ENCODE measurements at regions not wholly inside any gene's neighbourhood (a gene's known extent, or its start where the extent isn't known, plus 50 kb on each side); places are given as distances from the start of the nearest gene placed in this dataset.

- no peak for DNase-seq
Measured at GRCh38 chr5:38029397-38030065, 189.7 kb upstream of the GDNF start.

- no peak for DNase-seq
Measured at GRCh38 chr5:38023799-38024198, 184.0 kb upstream of the GDNF start.

- no peak for DNase-seq
Measured at GRCh38 chr5:38023371-38023770, 183.5 kb upstream of the GDNF start.

- no peak for DNase-seq
Measured at GRCh38 chr5:38022631-38023030, 182.8 kb upstream of the GDNF start.

- no peak for DNase-seq
Measured at GRCh38 chr5:38018016-38018415, 178.2 kb upstream of the GDNF start.

GRCh38 chr5:38013107-38013506, 173.3 kb upstream of the GDNF start:
- no peak for DNase-seq

- no peak for DNase-seq
Measured at GRCh38 chr5:38011668-38012188, 171.9 kb upstream of the GDNF start.

- no peak for DNase-seq
Measured at GRCh38 chr5:38009749-38010358, 170.0 kb upstream of the GDNF start.

- DNase-seq, result no peak
Measured at GRCh38 chr5:38008198-38008597, 168.4 kb upstream of the GDNF start.

GRCh38 chr5:37999593-37999992, 159.8 kb upstream of the GDNF start:
- no peak for DNase-seq

- DNase-seq, result no peak
Measured at GRCh38 chr5:37996918-37997317, 157.1 kb upstream of the GDNF start.

- DNase-seq, result no peak
Measured at GRCh38 chr5:37994729-37995128, 154.9 kb upstream of the GDNF start.

- DNase-seq, result no peak
Measured at GRCh38 chr5:37991301-37992299, 151.8 kb upstream of the GDNF start.

- DNase-seq, result no peak
Measured at GRCh38 chr5:37989884-37990283, 150.0 kb upstream of the GDNF start.

GRCh38 chr5:37988454-37989046, 148.7 kb upstream of the GDNF start:
- DNase-seq, result no peak

GRCh38 chr5:37984300-37984699, 144.5 kb upstream of the GDNF start:
- no peak for DNase-seq

- no peak for DNase-seq
Measured at GRCh38 chr5:37983463-37983862, 143.6 kb upstream of the GDNF start.

GRCh38 chr5:37979559-37979958, 139.7 kb upstream of the GDNF start:
- DNase-seq, result no peak

- DNase-seq, result no peak
Measured at GRCh38 chr5:37975531-37975930, 135.7 kb upstream of the GDNF start.

- DNase-seq, result no peak
Measured at GRCh38 chr5:37971483-37972024, 131.7 kb upstream of the GDNF start.

GRCh38 chr5:37966871-37967270, 127.0 kb upstream of the GDNF start:
- no peak for DNase-seq

GRCh38 chr5:37966291-37966690, 126.5 kb upstream of the GDNF start:
- no peak for DNase-seq

GRCh38 chr5:37962389-37962788, 122.5 kb upstream of the GDNF start:
- DNase-seq, result no peak
